Thyroid gland (tissue), 4 donors: ENCODE measurements at regions not wholly inside any gene's neighbourhood (a gene's known extent, or its start where the extent isn't known, plus 50 kb on each side); places are given as distances from the start of the nearest gene placed in this dataset.

ENCODE experiments used
- CTCF ChIP-seq, 6 experiments: fragments of 200-600 bp in 3 of 6; fragments of 450-650 bp in 3 of 6; sonication (generic) in 3 of 6; IDR thresholded peaks; one replicate each; pipeline ENCODE4 v1.5.1; 2016 to 2019; ENCODE audit warnings: antibody characterized with exemption in 6 of 6, mild to moderate bottlenecking in 2 of 6, inconsistent platforms in 1 of 6, moderate library complexity in 1 of 6
- POLR2A ChIP-seq, 2 donors: fragments of 450-650 bp; IDR thresholded peaks; one replicate each; pipeline ENCODE4 v1.6.1; 2017; ENCODE audit warnings: antibody characterized with exemption in 2 of 2, mild to moderate bottlenecking in 2 of 2, moderate library complexity in 1 of 2

GRCh38 chr5:145403992-145404391, 431.1 kb downstream of the PRELID2 start:
- TF ChIP-seq CTCF (IDR thresholded peaks at IDR 0.05) (no peak), POLR2A (IDR thresholded peaks at IDR 0.05) (no peak)
